OCI-LY1 (cell line): ENCODE measurements at regions not wholly inside any gene's neighbourhood (a gene's known extent, or its start where the extent isn't known, plus 50 kb on each side); places are given as distances from the start of the nearest gene placed in this dataset.

Source experiments
- H2AFZ ChIP-seq: fragments of 200-600 bp; sonication (generic), shearing (Covaris generic); 2 replicates; pipeline ENCODE4 v1.6.0; 2014; ENCODE audit warnings: antibody characterized with exemption, mild to moderate bottlenecking, low read length
- H3F3A ChIP-seq: fragments of 200-600 bp; sonication (generic), shearing (Covaris generic); 2 replicates; pipeline ENCODE4 v1.6.0; 2014; ENCODE audit warnings: mild to moderate bottlenecking, antibody characterized with exemption, low read length, moderate library complexity; ENCODE audit not compliant: insufficient read depth
- H3K27ac ChIP-seq: fragments of 200-600 bp; sonication (generic); 2 replicates; pipeline ENCODE4 v1.5.1; 2014; ENCODE audit warnings: low read length, mixed run types, mild to moderate bottlenecking, low read depth; ENCODE audit not compliant: poor library complexity, severe bottlenecking
- H3K27me3 ChIP-seq: fragments of 200-600 bp; sonication (generic); 2 replicates; pipeline ENCODE4 v1.6.0; 2014; ENCODE audit warnings: antibody characterized with exemption, mild to moderate bottlenecking, low read length, moderate library complexity; ENCODE audit not compliant: insufficient read depth
- H3K36me3 ChIP-seq: fragments of 200-600 bp; sonication (generic); 2 replicates; pipeline ENCODE4 v1.6.1; 2014; ENCODE audit warnings: mild to moderate bottlenecking, antibody characterized with exemption, low read length, moderate library complexity, mixed read lengths; ENCODE audit not compliant: insufficient read depth
- H3K4me1 ChIP-seq: fragments of 200-600 bp; sonication (generic); 2 replicates; pipeline ENCODE4 v1.5.1; 2014; ENCODE audit warnings: mild to moderate bottlenecking, low read length, moderate library complexity; ENCODE audit not compliant: insufficient read depth, severe bottlenecking
- H3K4me2 ChIP-seq: fragments of 200-600 bp; sonication (generic), shearing (Covaris generic); 2 replicates; pipeline ENCODE4 v1.6.1; 2014; ENCODE audit warnings: low read length
- H3K4me3 ChIP-seq: fragments of 200-600 bp; sonication (generic); 2 replicates; pipeline ENCODE4 v1.5.1; 2014; ENCODE audit warnings: low read length, low read depth, mild to moderate bottlenecking, mixed read lengths; ENCODE audit not compliant: poor library complexity, severe bottlenecking
- H3K79me2 ChIP-seq: fragments of 200-600 bp; shearing (Covaris generic); 2 replicates; pipeline ENCODE4 v1.6.1; 2016; ENCODE audit warnings: mixed run types, low read length, mixed read lengths; ENCODE audit not compliant: insufficient read depth
- H3K9ac ChIP-seq: fragments of 200-600 bp; sonication (generic), shearing (Covaris generic); 2 replicates; pipeline ENCODE4 v1.6.1; 2014; ENCODE audit warnings: mild to moderate bottlenecking, low read length, mixed read lengths
- H3K9me2 ChIP-seq: fragments of 200-600 bp; sonication (generic), shearing (Covaris generic); 2 replicates; pipeline ENCODE4 v1.6.1; 2014; ENCODE audit warnings: low read depth, mild to moderate bottlenecking, low read length, mixed read lengths
- H3K9me3 ChIP-seq: fragments of 200-600 bp; shearing (Covaris generic); 2 replicates; pipeline ENCODE4 v1.6.1; 2014; ENCODE audit warnings: low read length, mixed read lengths
- H4K20me1 ChIP-seq: fragments of 200-600 bp; sonication (generic), shearing (Covaris generic); 2 replicates; pipeline ENCODE4 v1.6.0; 2016; ENCODE audit warnings: mild to moderate bottlenecking, low read length; ENCODE audit not compliant: insufficient read depth
- EZH2 ChIP-seq: fragments of 200-600 bp; sonication (generic), shearing (Covaris generic); IDR thresholded peaks from 2 replicates; pipeline ENCODE4 v1.8.0; 2017; ENCODE audit warnings: borderline replicate concordance, mixed run types, mild to moderate bottlenecking, antibody characterized with exemption, low read length, moderate library complexity, mixed read lengths
- TF ChIP-seq, protein P1 (sequence below): fragments of 200-600 bp; sonication (generic), shearing (Covaris generic); IDR thresholded peaks from 2 replicates; pipeline ENCODE4 v1.5.1; 2017; ENCODE audit warnings: mild to moderate bottlenecking, antibody characterized with exemption, low read length, moderate library complexity, mixed read lengths

DNA sequence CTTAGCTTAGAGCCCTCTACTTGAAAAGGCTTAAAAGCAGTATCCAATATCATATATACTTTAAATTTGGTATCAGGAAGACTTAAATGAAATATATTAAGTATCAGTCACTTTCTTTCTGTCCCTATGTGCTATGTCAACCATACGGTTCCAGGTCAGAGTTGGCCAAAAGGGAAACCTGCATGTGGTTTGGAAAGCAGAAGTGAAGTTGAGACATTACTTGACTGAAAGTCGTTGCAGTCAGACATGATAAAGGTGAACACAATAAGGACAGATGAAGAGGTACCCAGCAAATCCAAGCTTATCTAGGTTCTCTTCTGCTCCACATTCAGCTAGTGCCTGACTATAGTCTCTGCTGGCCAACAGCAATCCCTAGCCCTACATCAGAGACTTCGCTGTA, 336.8 kb downstream of the KCNA4 start:
- peak overlapping the region; percentile 8; the same call in 1 of the 2 replicates for H3K4me2 ChIP-seq
- H4K20me1 ChIP-seq = no peaks in the 10 kb centered on the region
- H3K9me2 ChIP-seq = no peaks in the 10 kb centered on the region
- TF ChIP-seq EZH2 = no peak
- TF ChIP-seq, protein P1, sequence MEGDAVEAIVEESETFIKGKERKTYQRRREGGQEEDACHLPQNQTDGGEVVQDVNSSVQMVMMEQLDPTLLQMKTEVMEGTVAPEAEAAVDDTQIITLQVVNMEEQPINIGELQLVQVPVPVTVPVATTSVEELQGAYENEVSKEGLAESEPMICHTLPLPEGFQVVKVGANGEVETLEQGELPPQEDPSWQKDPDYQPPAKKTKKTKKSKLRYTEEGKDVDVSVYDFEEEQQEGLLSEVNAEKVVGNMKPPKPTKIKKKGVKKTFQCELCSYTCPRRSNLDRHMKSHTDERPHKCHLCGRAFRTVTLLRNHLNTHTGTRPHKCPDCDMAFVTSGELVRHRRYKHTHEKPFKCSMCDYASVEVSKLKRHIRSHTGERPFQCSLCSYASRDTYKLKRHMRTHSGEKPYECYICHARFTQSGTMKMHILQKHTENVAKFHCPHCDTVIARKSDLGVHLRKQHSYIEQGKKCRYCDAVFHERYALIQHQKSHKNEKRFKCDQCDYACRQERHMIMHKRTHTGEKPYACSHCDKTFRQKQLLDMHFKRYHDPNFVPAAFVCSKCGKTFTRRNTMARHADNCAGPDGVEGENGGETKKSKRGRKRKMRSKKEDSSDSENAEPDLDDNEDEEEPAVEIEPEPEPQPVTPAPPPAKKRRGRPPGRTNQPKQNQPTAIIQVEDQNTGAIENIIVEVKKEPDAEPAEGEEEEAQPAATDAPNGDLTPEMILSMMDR = no peak
- H3K9ac ChIP-seq = no peak overlapping the region
- H3K79me2 ChIP-seq = no peaks in the 10 kb centered on the region
- no peaks in the 10 kb centered on the region for H3K27me3 ChIP-seq
- H3F3A ChIP-seq = no peaks in the 10 kb centered on the region
- H3K27ac ChIP-seq = no peak overlapping the region
- no peaks in the 10 kb centered on the region for H3K9me3 ChIP-seq
- H3K36me3 ChIP-seq = no peaks in the 10 kb centered on the region
- H3K4me3 ChIP-seq = no peak overlapping the region
- H3K4me1 ChIP-seq = peaks cover 4% of the 10 kb centered on the region
- no peak overlapping the region for H2AFZ ChIP-seq

DNA sequence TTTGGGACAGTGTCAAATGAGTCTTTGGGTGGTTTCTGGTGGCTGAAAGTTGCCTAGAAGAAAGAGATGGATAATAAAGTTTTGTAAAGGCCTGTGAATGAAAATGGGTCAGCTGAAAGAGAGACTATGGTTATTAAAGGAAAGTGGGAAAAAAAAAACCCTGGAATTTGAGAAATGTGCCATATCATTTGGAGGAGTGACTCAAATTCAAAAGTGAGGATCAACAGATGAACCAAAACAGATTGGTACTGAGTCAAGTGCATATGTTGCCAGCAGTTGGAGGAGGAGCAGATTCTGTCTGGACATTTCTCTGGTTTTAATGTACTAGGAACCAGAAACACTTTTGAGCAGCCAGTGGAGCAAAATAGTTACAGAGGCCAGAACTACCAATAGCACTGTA, 339.8 kb downstream of the KCNA4 start:
- no peak overlapping the region for H2AFZ ChIP-seq
- H3K27ac ChIP-seq = no peak overlapping the region
- H3K9me2 ChIP-seq = no peaks in the 10 kb centered on the region
- H3K4me2 ChIP-seq = no peak overlapping the region
- H3K27me3 ChIP-seq = no peaks in the 10 kb centered on the region
- H3K9me3 ChIP-seq = no peaks in the 10 kb centered on the region
- no peak for TF ChIP-seq EZH2
- TF ChIP-seq, protein P1 = no peak
- no peak overlapping the region for H3K9ac ChIP-seq
- no peaks in the 10 kb centered on the region for H3K79me2 ChIP-seq
- H3K36me3 ChIP-seq = no peaks in the 10 kb centered on the region
- peaks cover 4% of the 10 kb centered on the region for H3K4me1 ChIP-seq
- H3F3A ChIP-seq = no peaks in the 10 kb centered on the region
- no peak overlapping the region for H3K4me3 ChIP-seq
- H4K20me1 ChIP-seq = no peaks in the 10 kb centered on the region

DNA sequence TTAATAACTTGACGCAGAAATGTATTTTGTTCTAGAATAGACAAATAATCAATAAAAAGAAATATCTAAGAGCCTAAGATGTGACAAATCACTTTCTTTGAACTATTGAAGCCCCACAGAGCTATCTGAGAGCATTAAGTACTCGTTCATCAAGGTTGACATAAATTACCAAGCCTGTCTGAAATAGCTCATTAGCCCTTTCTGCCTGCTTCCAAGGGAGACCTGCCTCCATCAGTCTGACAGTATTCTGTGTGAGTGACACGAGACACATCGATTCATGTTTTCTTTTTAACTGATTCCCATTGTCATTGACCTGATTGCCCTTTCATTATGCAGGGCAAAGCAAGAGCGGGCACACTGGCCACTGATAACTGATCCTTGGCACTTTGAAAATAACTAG, 347.5 kb downstream of the KCNA4 start:
- Histone ChIP-seq H3K27me3 (no peaks in the 10 kb centered on the region), H3K4me2 (no peak overlapping the region), H3K4me1 (no peaks in the 10 kb centered on the region), H4K20me1 (no peaks in the 10 kb centered on the region), H3K27ac (no peak overlapping the region), H3K9me3 (no peaks in the 10 kb centered on the region), H3K79me2 (no peaks in the 10 kb centered on the region), H3F3A (no peaks in the 10 kb centered on the region), H3K9me2 (no peaks in the 10 kb centered on the region), H3K36me3 (no peaks in the 10 kb centered on the region), H3K4me3 (no peak overlapping the region), H2AFZ (no peak overlapping the region), H3K9ac (no peak overlapping the region)
- TF ChIP-seq EZH2 = no peak

DNA sequence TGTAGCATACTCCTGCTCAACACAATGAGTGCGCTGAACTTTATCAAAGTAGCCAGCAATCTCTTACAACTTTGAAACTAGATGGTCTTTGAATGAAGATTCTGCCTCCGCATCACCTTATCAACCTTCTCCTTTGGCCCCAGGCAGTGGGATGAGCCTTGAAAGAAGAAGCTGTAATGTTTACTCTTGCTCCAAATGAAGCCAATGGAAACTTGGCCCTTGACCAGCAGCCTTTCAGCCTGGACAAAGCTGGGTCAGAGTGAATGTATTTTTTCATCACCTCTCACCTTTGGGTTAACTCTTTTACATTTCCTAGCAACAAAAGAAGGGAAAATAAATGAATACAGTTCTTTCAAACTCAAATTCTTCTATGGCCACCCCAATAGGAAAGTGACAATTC, 359.1 kb downstream of the KCNA4 start:
- Histone ChIP-seq H4K20me1 (no peaks in the 10 kb centered on the region), H3K9me3 (no peaks in the 10 kb centered on the region), H3K27me3 (no peaks in the 10 kb centered on the region), H3F3A (no peaks in the 10 kb centered on the region), H3K27ac (no peak overlapping the region), H3K36me3 (no peaks in the 10 kb centered on the region), H3K9ac (no peak overlapping the region), H3K4me1 (no peaks in the 10 kb centered on the region), H2AFZ (no peak overlapping the region), H3K79me2 (no peaks in the 10 kb centered on the region), H3K4me2 (no peak overlapping the region), H3K9me2 (no peaks in the 10 kb centered on the region), H3K4me3 (no peak overlapping the region)
- TF ChIP-seq, protein P1 = no peak
- no peak for TF ChIP-seq EZH2
